ENCODE measurements at regions not wholly inside any gene's neighbourhood (a gene's known extent, or its start where the extent isn't known, plus 50 kb on each side); places are given as distances from the start of the nearest gene placed in this dataset.

GRCh38 chr4:57661517-57662090, 551.4 kb upstream of the IGFBP7 start:
- ChIA-PET CTCF (no interaction called here), POLR2A (ENCODE audit: unreplicated experiment) (no interaction called here)
- no peaks in the 10 kb centered on the region for H3K4me1 ChIP-seq (ENCODE audit: insufficient read depth, low read length)
- no peak overlapping the region for H3K4me3 ChIP-seq (ENCODE audit: low read length)
- H3K27me3 ChIP-seq (ENCODE audit: low read length): peaks cover 13% of the 10 kb centered on the region; the same call in 1 of the 2 replicates
- H3K36me3 ChIP-seq (ENCODE audit: low read depth, low read length): no peaks in the 10 kb centered on the region
- no peak overlapping the region for H3K27ac ChIP-seq (ENCODE audit: low read length)
- no peak for ATAC-seq
- no peaks in the 10 kb centered on the region for H3K79me2 ChIP-seq (ENCODE audit: low read length)
- intact Hi-C loops (cut with micrococcal nuclease): no loop called here
- no peaks in the 10 kb centered on the region for H3F3A ChIP-seq (ENCODE audit: low read length, unreplicated experiment)
- no peaks in the 10 kb centered on the region for H4K20me1 ChIP-seq (ENCODE audit: low read length)
- H3K9me2 ChIP-seq (replicated peaks; ENCODE audit: low read length): no peaks in the 10 kb centered on the region
- no peak for DNase-seq
- H3K9me3 ChIP-seq (ENCODE audit: low read length): no peaks in the 10 kb centered on the region
- no peak for TF ChIP-seq CTCF (conservative IDR thresholded peaks at IDR 0.05; ENCODE audit: low read depth, low read length)
- TF ChIP-seq EZH2 (IDR thresholded peaks at IDR 0.05; ENCODE audit: low read length, unreplicated experiment): no peak
- TF ChIP-seq EZH2phosphoT487 (IDR thresholded peaks at IDR 0.05; ENCODE audit: borderline replicate concordance, low read length): no peak
- no peak overlapping the region for H2AFZ ChIP-seq (ENCODE audit: low read length)
- H3K9ac ChIP-seq (ENCODE audit: low read length): no peak overlapping the region
- H3K4me2 ChIP-seq (ENCODE audit: low read length): no peak overlapping the region
- BruUV-seq (replicated peaks): no TSS peak

GRCh38 chr4:57658673-57659072, 548.5 kb upstream of the IGFBP7 start:
- peaks cover 9% of the 10 kb centered on the region; the same call in 1 of the 2 replicates for H3K27me3 ChIP-seq (ENCODE audit: low read length)
- ChIA-PET POLR2A (ENCODE audit: unreplicated experiment) (no interaction called here), CTCF (no interaction called here)
- TF ChIP-seq EZH2phosphoT487 (IDR thresholded peaks at IDR 0.05; ENCODE audit: borderline replicate concordance, low read length) (no peak), CTCF (conservative IDR thresholded peaks at IDR 0.05; ENCODE audit: low read depth, low read length) (no peak), EZH2 (IDR thresholded peaks at IDR 0.05; ENCODE audit: low read length, unreplicated experiment) (no peak)
- DNase-seq (no peak), ATAC-seq (no peak)
- H3F3A ChIP-seq (ENCODE audit: low read length, unreplicated experiment): no peaks in the 10 kb centered on the region
- no peaks in the 10 kb centered on the region for H4K20me1 ChIP-seq (ENCODE audit: low read length)
- no peak overlapping the region for H2AFZ ChIP-seq (ENCODE audit: low read length)
- H3K27ac ChIP-seq (ENCODE audit: low read length): no peak overlapping the region
- no peak overlapping the region for H3K4me3 ChIP-seq (ENCODE audit: low read length)
- H3K9ac ChIP-seq (ENCODE audit: low read length): no peak overlapping the region
- no peaks in the 10 kb centered on the region for H3K9me2 ChIP-seq (replicated peaks; ENCODE audit: low read length)
- H3K4me1 ChIP-seq (ENCODE audit: insufficient read depth, low read length): no peaks in the 10 kb centered on the region
- intact Hi-C loops (cut with micrococcal nuclease): no loop called here
- H3K79me2 ChIP-seq (ENCODE audit: low read length): no peaks in the 10 kb centered on the region
- H3K36me3 ChIP-seq (ENCODE audit: low read depth, low read length): no peaks in the 10 kb centered on the region
- no peak overlapping the region for H3K4me2 ChIP-seq (ENCODE audit: low read length)
- BruUV-seq (replicated peaks): no TSS peak
- H3K9me3 ChIP-seq (ENCODE audit: low read length): no peaks in the 10 kb centered on the region

- DNase-seq: no peak
- H3K9me2 ChIP-seq (replicated peaks; ENCODE audit: low read length): no peaks in the 10 kb centered on the region
- H3K27ac ChIP-seq (ENCODE audit: low read length): no peak overlapping the region
- POLR2A ChIA-PET (ENCODE audit: unreplicated experiment): no interaction called here
- H3F3A ChIP-seq (ENCODE audit: low read length, unreplicated experiment): no peaks in the 10 kb centered on the region
- ATAC-seq: no peak
- no peaks in the 10 kb centered on the region for H3K36me3 ChIP-seq (ENCODE audit: low read depth, low read length)
- peaks cover 9% of the 10 kb centered on the region; the same call in 1 of the 2 replicates for H3K27me3 ChIP-seq (ENCODE audit: low read length)
- CTCF ChIA-PET: no interaction called here
- intact Hi-C loops (cut with micrococcal nuclease): no loop called here
- no peak overlapping the region for H3K4me2 ChIP-seq (ENCODE audit: low read length)
- H3K9ac ChIP-seq (ENCODE audit: low read length): no peak overlapping the region
- no peak overlapping the region for H2AFZ ChIP-seq (ENCODE audit: low read length)
- BruUV-seq (replicated peaks): no TSS peak
- TF ChIP-seq EZH2phosphoT487 (IDR thresholded peaks at IDR 0.05; ENCODE audit: borderline replicate concordance, low read length) (no peak), EZH2 (IDR thresholded peaks at IDR 0.05; ENCODE audit: low read length, unreplicated experiment) (no peak), CTCF (conservative IDR thresholded peaks at IDR 0.05; ENCODE audit: low read depth, low read length) (no peak)
- no peaks in the 10 kb centered on the region for H3K4me1 ChIP-seq (ENCODE audit: insufficient read depth, low read length)
- H4K20me1 ChIP-seq (ENCODE audit: low read length): no peaks in the 10 kb centered on the region
- no peak overlapping the region for H3K4me3 ChIP-seq (ENCODE audit: low read length)
- no peaks in the 10 kb centered on the region for H3K9me3 ChIP-seq (ENCODE audit: low read length)
- H3K79me2 ChIP-seq (ENCODE audit: low read length): no peaks in the 10 kb centered on the region
These were observed 548.0 kb upstream of the IGFBP7 start for GRCh38 chr4:57658188-57658587.

All from PC-3 (cell line).